HG03280 (cell line): ENCODE measurements at regions not wholly inside any gene's neighbourhood (a gene's known extent, or its start where the extent isn't known, plus 50 kb on each side); places are given as distances from the start of the nearest gene placed in this dataset.
"Not testable (repeated sequence)": the region's sequence is repeated elsewhere in the genome, so short reads cannot be mapped to it uniquely, and the experiment has no call there.

Experiments
- ATAC-seq: cut with Tn5 transposase; IDR thresholded peaks from one replicate; pipeline ENCODE4 v1.9.1; 2021; ENCODE audit warnings: mild to moderate bottlenecking, moderate library complexity; ENCODE audit not compliant: unreplicated experiment

GRCh38 chr3:26256224-26256623 is 366.3 kb upstream of the LRRC3B start:
- ATAC-seq, result no peak

GRCh38 chr3:26259176-26259575 is 363.4 kb upstream of the LRRC3B start:
- no peak for ATAC-seq

DNA sequence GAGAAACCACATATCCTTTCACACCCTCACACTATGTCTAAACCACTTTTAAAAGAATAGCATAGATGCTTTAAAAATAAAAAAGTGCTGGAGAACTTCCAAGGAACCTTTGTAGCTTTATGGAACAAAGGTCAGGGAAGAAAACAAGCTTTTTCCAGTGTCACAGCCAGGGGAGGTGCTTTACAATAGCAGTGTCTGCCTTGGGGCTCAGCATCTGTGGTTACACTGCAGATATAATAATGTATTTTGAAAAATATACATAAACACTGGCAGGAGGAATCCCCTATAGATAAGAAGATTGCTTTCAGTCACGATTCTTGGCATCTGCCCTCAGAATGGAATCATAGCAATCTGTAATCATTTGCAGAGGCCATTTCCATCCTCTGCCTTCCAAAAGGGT is 362.4 kb upstream of the LRRC3B start:
- ATAC-seq, result no peak

DNA sequence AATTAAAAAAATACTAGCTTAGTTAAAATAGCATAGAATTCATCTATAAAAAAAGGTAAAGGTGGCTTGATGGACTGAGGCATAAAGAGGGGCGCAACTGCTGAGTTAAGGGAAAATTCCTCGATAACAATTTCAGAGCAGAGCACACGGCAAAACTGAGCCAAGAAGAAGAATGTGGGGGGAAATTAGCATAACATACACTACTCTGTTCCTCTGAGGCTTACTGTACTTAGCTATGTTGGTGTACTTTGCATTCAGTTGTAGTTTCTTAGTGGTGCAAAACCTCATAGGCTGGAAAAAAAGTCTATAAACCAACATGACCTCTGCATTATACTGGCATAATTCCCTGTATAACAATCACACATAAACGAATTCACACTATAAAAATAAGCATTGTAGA is 357.9 kb upstream of the LRRC3B start:
- ATAC-seq, result no peak

GRCh38 chr3:26271848-26272247 is 350.7 kb upstream of the LRRC3B start:
- no peak for ATAC-seq

DNA sequence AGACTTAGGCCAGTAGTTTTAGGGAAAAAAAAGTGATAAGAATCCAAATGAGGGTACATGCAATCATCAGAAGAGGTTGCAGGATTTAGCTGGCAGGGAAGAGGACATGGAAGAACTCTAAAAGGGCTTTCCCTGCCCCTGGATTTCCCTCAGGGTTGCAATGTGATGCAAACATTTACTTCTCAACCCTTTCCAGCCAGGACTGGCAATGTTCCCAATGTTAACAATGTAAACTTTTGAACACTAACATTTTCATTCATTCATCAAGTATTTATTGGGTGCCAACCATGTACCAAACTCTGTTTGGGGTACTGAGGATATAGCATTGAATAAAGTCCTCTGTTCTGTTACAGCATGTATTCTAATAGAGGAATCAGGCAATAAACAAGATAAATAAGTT is 349.4 kb upstream of the LRRC3B start:
- ATAC-seq, result no peak

- no peak for ATAC-seq
These were observed 343.5 kb upstream of the LRRC3B start for GRCh38 chr3:26279091-26279490.

DNA sequence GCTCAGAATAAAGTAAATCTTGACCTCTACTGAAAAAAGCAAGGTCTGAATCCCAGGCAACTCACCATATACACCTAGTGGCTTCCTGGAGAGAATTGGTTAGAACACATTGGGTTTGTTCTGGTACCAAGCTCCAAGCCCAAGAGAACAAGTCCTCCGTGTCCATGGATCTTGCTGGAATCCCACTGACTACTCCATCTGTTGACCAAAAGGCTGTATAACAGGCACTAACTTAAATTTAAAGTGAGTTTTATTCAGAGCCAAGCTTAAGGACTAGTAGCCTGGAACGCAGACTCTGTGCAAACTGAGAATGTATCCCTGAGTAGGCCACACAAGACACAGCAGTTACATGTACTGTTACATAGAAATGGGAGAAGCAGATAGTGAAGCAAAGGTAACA is 342.1 kb upstream of the LRRC3B start:
- ATAC-seq, result no peak

DNA sequence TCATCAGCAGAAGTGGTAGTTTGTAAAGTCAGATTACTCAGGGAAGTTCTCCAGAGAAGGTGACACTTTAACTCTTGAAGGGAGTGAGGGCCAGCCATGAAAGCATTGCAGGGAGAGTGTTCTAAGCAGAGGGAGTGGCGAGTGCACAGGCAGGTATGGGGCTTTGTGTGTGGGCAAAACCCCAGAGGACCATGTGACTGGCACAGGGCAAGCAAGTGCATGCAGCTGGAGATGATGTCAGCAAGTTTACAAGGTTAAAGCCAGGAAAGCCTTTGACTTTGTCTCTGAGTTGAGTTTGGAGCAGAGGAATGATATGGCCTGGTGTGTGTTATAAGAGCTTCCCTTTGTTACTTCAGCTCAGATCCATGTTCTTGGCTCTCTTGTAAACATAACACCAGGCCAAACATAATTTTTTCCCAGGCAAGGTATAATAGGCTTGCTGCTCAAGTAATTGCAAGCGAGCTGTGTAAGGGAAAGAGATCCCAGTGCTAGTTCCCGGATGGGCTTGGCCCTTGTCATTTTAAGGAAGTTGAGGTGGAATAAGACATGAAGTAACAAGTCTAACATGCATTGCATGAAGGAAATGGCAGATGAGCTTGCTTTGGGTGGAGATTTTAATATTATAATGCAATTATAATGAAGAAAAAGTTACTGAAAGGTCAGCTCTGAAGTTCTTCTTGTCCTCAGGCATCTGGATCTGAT is 341.1 kb upstream of the LRRC3B start:
- ATAC-seq, result no peak

DNA sequence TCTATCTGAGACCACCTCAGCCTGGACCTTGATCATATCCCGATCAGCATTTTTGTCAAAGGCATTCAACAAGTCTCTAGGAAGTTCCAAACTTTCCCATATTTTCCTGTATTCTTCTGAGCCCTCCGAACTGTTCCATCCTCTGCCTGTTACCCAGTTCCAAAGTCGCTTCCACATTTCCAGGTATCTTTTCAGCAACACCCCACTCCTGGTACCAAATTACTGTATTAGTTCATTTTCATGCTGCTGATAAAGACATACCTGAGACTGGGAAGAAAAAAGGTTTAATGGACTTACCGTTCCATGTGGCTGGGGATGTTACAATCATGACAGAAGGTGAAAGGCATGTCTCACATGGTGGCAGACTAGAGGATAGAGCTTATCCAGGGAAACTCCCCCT is 338.1 kb upstream of the LRRC3B start:
- not testable (repeated sequence) for ATAC-seq

GRCh38 chr3:26291840-26292239 is 330.7 kb upstream of the LRRC3B start:
- ATAC-seq, result no peak

GRCh38 chr3:26292780-26293179 is 329.8 kb upstream of the LRRC3B start:
- no peak for ATAC-seq

GRCh38 chr3:26293329-26293844 is 329.2 kb upstream of the LRRC3B start:
- ATAC-seq, result no peak

- ATAC-seq, result no peak
These were observed 315.4 kb upstream of the LRRC3B start for GRCh38 chr3:26307192-26307591.

DNA sequence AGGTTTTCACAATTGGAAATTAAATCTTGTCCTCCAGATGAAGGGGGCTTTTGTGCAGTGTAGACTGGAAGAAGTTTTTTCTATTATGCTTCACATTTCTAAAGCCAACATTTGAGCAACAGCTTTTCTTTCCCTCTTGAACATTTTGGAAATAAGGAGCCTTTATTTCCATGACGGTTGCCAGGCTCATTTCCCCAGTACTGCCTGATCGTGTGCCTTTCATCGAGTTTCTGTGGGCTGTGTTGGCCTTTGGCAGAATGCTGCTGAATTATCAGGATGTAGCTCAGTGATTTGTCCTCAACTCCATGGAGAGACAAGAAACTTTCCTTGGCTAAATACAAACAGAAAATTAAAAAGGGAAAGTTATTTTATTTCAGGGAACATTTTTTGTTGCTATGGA is 314.8 kb upstream of the LRRC3B start:
- ATAC-seq, result no peak

- no peak for ATAC-seq
These were observed 314.1 kb upstream of the LRRC3B start for GRCh38 chr3:26308454-26308853.

DNA sequence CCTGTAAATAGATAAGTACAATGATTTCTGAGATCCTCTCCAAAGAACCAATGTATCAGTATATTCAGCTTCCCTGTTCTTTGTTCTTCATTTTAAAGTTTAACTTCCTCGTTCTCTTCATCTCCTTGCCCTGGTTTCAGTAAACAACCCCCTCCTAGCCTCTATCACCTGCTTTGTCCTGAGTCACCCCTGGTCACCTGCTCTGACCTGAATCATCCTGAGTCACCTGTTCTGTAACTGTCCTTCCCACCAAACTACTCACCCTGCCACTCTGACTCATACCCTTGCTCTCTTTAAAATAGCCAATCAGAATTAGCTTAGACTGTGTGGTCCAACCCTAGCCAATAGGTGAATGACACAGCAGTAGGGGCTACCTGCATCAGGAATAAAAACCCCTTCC is 313.0 kb upstream of the LRRC3B start:
- ATAC-seq, result not testable (repeated sequence)

GRCh38 chr3:26312816-26313215 is 309.8 kb upstream of the LRRC3B start:
- no peak for ATAC-seq

- no peak for ATAC-seq
These were observed 306.1 kb upstream of the LRRC3B start for GRCh38 chr3:26316472-26316871.

- not testable (repeated sequence) for ATAC-seq
These were observed 298.8 kb upstream of the LRRC3B start for GRCh38 chr3:26323741-26324140.

- ATAC-seq, result no peak
These were observed 282.6 kb upstream of the LRRC3B start for GRCh38 chr3:26340001-26340400.

DNA sequence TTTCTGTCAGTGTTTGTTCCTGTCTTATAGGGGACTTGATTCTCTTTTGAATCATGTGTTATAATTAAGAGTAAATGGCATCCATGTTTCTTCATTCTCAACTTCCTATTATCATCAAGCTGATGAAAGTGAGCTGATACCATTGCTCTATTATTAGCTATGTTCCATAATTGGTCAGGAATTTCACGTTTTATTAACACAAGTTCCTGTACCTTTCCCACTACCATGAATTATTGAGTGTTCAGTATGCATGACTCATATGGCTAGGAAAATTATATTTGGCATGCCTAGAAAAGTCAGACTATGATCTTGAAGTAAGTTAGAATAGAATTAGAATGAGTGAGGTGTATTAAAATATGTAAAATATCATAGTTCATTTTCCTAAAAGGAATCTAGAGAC is 278.9 kb upstream of the LRRC3B start:
- no peak for ATAC-seq

DNA sequence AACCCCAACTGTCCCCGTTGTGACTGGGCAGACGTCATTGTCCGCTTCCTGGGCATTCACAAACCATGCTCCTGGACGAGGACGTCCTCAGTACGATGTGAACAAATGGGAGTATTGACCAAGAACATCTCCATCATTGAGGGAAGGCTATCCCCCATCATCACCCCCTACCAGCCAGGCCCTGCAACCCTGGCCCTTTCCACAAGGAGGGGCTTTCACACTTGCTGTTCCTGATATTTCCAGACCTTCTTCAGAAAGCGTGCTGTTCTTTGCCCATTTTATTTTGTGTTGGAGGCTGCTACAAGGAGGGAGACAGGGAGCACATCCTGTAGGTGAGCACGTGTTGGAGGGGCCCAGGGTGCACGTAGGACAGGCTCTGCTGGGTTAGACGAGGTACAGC is 277.0 kb upstream of the LRRC3B start:
- ATAC-seq, result no peak
